ENCODE measurements at regions not wholly inside any gene's neighbourhood (a gene's known extent, or its start where the extent isn't known, plus 50 kb on each side); places are given as distances from the start of the nearest gene placed in this dataset.
"Not testable (repeated sequence)": the region's sequence is repeated elsewhere in the genome, so short reads cannot be mapped to it uniquely, and the experiment has no call there.

DNA sequence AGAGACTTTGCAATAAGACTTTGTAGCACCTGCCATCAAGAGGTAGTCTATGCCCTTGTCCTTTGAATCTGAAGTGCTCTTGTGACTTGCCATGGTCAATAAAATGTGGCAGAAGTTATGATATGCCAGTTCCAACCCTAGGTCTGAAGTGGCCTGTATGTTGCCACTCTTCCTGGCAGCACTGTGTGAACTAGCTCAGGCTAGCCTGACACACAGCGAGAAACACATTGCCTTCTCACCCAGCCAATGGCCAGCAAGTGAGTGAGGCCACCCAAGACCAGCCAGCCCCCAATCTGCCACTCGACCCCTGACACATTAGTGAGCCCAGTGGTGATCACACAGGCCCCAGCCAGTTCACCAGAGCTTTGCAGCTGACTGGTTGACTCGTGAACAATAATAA, 52.7 kb upstream of the OSMR start:
- DNase-seq, result no peak

DNA sequence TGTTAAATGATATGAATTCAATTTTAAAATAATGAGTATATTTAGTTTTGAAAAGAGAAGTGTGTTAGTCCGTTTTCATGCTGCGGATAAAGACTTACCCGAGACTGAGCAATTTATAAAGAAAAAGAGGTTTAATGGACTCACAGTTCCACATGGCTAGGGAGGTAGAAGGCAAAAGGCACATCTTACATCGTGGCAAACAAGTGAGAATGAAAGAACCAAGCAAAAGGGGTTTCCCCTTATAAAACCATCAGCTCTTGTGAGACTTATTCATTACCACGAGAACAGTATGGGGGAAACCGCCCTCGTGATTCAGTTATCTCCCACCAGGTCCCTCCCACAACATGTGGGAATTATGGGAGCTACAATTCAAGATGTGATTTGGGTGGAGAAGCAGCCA, 51.8 kb upstream of the OSMR start:
- not testable (repeated sequence) for DNase-seq

DNA sequence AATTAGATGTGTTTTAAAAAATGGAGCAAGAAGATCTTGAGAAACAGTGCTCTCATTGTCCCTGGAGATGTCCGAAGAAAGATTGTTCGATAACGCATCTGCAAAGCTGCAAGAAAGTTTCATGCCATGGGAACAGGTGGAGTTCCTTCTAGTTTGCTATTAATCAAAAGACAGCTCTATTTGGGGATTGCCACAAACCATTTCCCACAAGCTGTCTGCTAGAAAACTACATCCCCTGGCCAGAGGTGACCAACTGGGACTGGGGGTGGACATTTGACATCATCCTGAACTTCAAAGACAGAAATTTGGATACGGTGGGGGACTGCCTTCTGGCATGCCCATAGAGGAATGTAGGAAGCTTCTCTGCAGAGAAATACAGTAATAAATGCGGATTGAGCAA, 50.8 kb upstream of the OSMR start:
- DNase-seq, result no peak

DNA sequence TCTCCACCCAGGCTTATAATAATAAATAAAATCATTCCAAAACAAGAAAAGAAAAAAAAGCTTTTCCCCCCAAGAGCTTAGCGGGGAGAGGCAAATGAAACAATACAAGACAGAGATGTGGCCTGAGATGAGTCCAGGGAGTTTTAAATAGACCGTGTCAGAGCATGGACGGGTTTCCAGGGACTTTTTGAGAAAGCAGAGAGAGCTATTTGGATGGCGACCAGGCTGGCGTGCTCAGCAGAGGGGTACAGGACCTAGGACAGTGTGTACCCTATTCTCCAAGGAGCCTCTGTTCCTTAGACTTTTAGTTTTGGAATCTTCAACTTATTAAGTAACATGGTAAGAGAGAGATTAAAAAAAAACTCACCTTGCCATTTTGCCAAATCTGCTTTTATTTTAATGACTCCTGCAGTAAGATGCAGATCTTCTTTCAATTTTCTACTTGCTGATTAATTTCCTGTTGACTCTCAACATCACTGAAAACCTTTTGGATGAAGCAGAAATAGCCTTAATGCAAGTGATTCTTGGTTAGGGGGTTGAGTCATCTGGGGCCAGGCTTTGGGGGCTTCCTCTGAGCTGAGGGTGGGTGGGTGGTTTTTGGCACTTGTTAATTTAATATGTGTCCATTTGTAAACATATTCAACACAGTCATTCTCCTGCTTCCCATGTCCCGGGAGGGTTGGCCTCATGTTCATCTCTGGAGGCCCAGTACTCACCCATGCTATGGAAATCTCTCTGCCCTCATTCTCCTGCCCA, 49.6 kb upstream of the OSMR start:
- DNase-seq, result no peak
